ENCODE measurements at regions not wholly inside any gene's neighbourhood (a gene's known extent, or its start where the extent isn't known, plus 50 kb on each side); places are given as distances from the start of the nearest gene placed in this dataset.

GRCh38 chr12:62166525-62166924 is 93.7 kb upstream of the USP15 start:
- 81% methylated on average over 2 of the region's 2 CpGs for WGBS
- Histone ChIP-seq H3K27ac (ENCODE audit: low read depth in 1 of 2, low read length in 2 of 2) (no peak overlapping the region), H3K9ac (ENCODE audit: low read depth in 1 of 2, low read length in 2 of 2) (no peak overlapping the region), H3K9me3 (ENCODE audit: control insufficient read depth in 4 of 4, low read length in 3 of 4) (no peaks in the 10 kb centered on the region), H3K4me1 (ENCODE audit: control insufficient read depth in 4 of 4, insufficient read depth in 4 of 4, low read length in 3 of 4) (no peaks in the 10 kb centered on the region), H3K4me3 (ENCODE audit: low read depth in 1 of 3, low read length in 3 of 3) (no peak overlapping the region), H3K36me3 (ENCODE audit: control insufficient read depth in 4 of 4, insufficient read depth in 3 of 4, low read depth in 1 of 4, low read length in 3 of 4) (no peaks in the 10 kb centered on the region), H3K27me3 (ENCODE audit: control insufficient read depth in 4 of 4, insufficient read depth in 4 of 4, low read length in 3 of 4) (no peaks in the 10 kb centered on the region)
- no peak for TF ChIP-seq ZBTB33 (IDR thresholded peaks at IDR 0.05)
- TF ChIP-seq CTCF (IDR thresholded peaks at IDR 0.05; ENCODE audit: low read depth, low read length, missing input control): no peak
- TF ChIP-seq ATF3 (IDR thresholded peaks at IDR 0.05): no peak
- TF ChIP-seq HNF4A (conservative IDR thresholded peaks at IDR 0.05): no peak
- no peak for TF ChIP-seq TAF1 (conservative IDR thresholded peaks at IDR 0.05)
- TF ChIP-seq JUND (IDR thresholded peaks at IDR 0.05): no peak
- no peak for TF ChIP-seq YY1 (IDR thresholded peaks at IDR 0.05)
- no peak for DNase-seq (ENCODE audit: low spot score)

- H3K27ac ChIP-seq (ENCODE audit: low read depth in 1 of 2, low read length in 2 of 2): no peak overlapping the region
- 81% methylated on average over 2 of the region's 2 CpGs for WGBS
- TF ChIP-seq ATF3 (IDR thresholded peaks at IDR 0.05) (no peak), JUND (IDR thresholded peaks at IDR 0.05) (no peak), YY1 (IDR thresholded peaks at IDR 0.05) (no peak), HNF4A (conservative IDR thresholded peaks at IDR 0.05) (no peak), NR2F2 (IDR thresholded peaks at IDR 0.05) (no peak), RAD21 (IDR thresholded peaks at IDR 0.05) (no peak), SP1 (IDR thresholded peaks at IDR 0.05) (no peak), MAX (IDR thresholded peaks at IDR 0.05) (no peak)
- no peak overlapping the region for H3K4me3 ChIP-seq (ENCODE audit: low read depth in 1 of 3, low read length in 3 of 3)
- no peaks in the 10 kb centered on the region for H3K36me3 ChIP-seq (ENCODE audit: control insufficient read depth in 4 of 4, insufficient read depth in 3 of 4, low read depth in 1 of 4, low read length in 3 of 4)
- H3K9ac ChIP-seq (ENCODE audit: low read depth in 1 of 2, low read length in 2 of 2): no peak overlapping the region
- no peaks in the 10 kb centered on the region for H3K9me3 ChIP-seq (ENCODE audit: control insufficient read depth in 4 of 4, low read length in 3 of 4)
- H3K27me3 ChIP-seq (ENCODE audit: control insufficient read depth in 4 of 4, insufficient read depth in 4 of 4, low read length in 3 of 4): no peaks in the 10 kb centered on the region
- no peaks in the 10 kb centered on the region for H3K4me1 ChIP-seq (ENCODE audit: control insufficient read depth in 4 of 4, insufficient read depth in 4 of 4, low read length in 3 of 4)
- no peak for DNase-seq (ENCODE audit: low spot score)
These were observed 91.8 kb upstream of the USP15 start for GRCh38 chr12:62168411-62168810.

GRCh38 chr12:62170241-62170640 is 90.0 kb upstream of the USP15 start:
- Histone ChIP-seq H3K9ac (ENCODE audit: low read depth in 1 of 2, low read length in 2 of 2) (no peak overlapping the region), H3K4me3 (ENCODE audit: low read depth in 1 of 3, low read length in 3 of 3) (no peak overlapping the region), H3K27me3 (ENCODE audit: control insufficient read depth in 4 of 4, insufficient read depth in 4 of 4, low read length in 3 of 4) (no peaks in the 10 kb centered on the region), H3K4me1 (ENCODE audit: control insufficient read depth in 4 of 4, insufficient read depth in 4 of 4, low read length in 3 of 4) (no peaks in the 10 kb centered on the region), H3K9me3 (ENCODE audit: control insufficient read depth in 4 of 4, low read length in 3 of 4) (no peaks in the 10 kb centered on the region), H3K27ac (ENCODE audit: low read depth in 1 of 2, low read length in 2 of 2) (no peak overlapping the region), H3K36me3 (ENCODE audit: control insufficient read depth in 4 of 4, insufficient read depth in 3 of 4, low read depth in 1 of 4, low read length in 3 of 4) (no peaks in the 10 kb centered on the region)
- DNase-seq (ENCODE audit: low spot score): no peak
- 93% methylated on average over 1 of the region's 1 CpG for WGBS
- TF ChIP-seq JUND (IDR thresholded peaks at IDR 0.05) (no peak), SP1 (IDR thresholded peaks at IDR 0.05) (no peak), ATF3 (IDR thresholded peaks at IDR 0.05) (no peak), REST (IDR thresholded peaks at IDR 0.05) (no peak), HNF4A (conservative IDR thresholded peaks at IDR 0.05) (no peak), NR2F2 (IDR thresholded peaks at IDR 0.05) (no peak), YY1 (IDR thresholded peaks at IDR 0.05) (no peak), MAX (IDR thresholded peaks at IDR 0.05) (no peak), RAD21 (IDR thresholded peaks at IDR 0.05) (no peak), EGR1 (IDR thresholded peaks at IDR 0.05; ENCODE audit: low read depth in 2 of 2) (no peak), FOXA1 (IDR thresholded peaks at IDR 0.05) (no peak), TAF1 (conservative IDR thresholded peaks at IDR 0.05) (no peak), GABPA (IDR thresholded peaks at IDR 0.05 in 1 of 2, conservative IDR thresholded peaks at IDR 0.05 in 1 of 2) (no peak), FOXA2 (IDR thresholded peaks at IDR 0.05) (no peak), RXRA (IDR thresholded peaks at IDR 0.05) (no peak)
